Mammary epithelial cell (primary cell): ENCODE measurements at regions not wholly inside any gene's neighbourhood (a gene's known extent, or its start where the extent isn't known, plus 50 kb on each side); places are given as distances from the start of the nearest gene placed in this dataset.

Experiments
- EZH2 ChIP-seq: IDR thresholded peaks from 2 replicates; pipeline ENCODE4 v1.6.1; 2012; ENCODE audit warnings: low read length, inconsistent platforms, borderline replicate concordance
- TF ChIP-seq, protein P1 (sequence below), 2 donors: IDR thresholded peaks in 1 of 2; conservative IDR thresholded peaks in 1 of 2; 2 replicates each; pipeline ENCODE4 v1.5.1; 2011 to 2012; ENCODE audit warnings: inconsistent platforms in 2 of 2, low read length in 2 of 2, mild to moderate bottlenecking in 2 of 2, control low read depth in 1 of 2, low read depth in 1 of 2; ENCODE audit not compliant: insufficient read depth in 1 of 2; ENCODE audit errors: extremely low read depth in 1 of 2

DNA sequence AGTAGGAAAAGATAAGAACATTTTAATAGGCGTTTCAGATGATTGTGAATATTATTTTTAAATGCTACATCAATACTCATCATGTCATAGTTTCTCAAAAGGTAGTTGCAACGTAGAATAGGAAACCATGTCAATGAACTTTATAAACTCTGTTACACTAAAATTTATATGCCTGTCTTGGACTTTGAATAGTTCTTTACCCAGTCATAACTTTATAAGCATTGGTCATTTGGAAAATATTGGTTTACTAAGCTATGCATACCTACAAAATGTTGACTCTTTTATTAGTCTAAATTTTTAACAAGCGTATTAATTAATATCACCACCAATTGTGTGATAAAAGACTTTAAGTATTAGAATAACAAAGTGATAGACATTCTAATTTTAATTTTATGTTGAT, 293.5 kb downstream of the CGGBP1 start:
- TF ChIP-seq, protein P1, sequence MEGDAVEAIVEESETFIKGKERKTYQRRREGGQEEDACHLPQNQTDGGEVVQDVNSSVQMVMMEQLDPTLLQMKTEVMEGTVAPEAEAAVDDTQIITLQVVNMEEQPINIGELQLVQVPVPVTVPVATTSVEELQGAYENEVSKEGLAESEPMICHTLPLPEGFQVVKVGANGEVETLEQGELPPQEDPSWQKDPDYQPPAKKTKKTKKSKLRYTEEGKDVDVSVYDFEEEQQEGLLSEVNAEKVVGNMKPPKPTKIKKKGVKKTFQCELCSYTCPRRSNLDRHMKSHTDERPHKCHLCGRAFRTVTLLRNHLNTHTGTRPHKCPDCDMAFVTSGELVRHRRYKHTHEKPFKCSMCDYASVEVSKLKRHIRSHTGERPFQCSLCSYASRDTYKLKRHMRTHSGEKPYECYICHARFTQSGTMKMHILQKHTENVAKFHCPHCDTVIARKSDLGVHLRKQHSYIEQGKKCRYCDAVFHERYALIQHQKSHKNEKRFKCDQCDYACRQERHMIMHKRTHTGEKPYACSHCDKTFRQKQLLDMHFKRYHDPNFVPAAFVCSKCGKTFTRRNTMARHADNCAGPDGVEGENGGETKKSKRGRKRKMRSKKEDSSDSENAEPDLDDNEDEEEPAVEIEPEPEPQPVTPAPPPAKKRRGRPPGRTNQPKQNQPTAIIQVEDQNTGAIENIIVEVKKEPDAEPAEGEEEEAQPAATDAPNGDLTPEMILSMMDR (conservative IDR thresholded peaks at IDR 0.05 in 1 of 2, IDR thresholded peaks at IDR 0.05 in 1 of 2; ENCODE audit: extremely low read depth in 1 of 2, insufficient read depth in 1 of 2, low read depth in 1 of 2, low read length in 2 of 2), result no peak
- TF ChIP-seq EZH2, result no peak
